Stromal cell of bone marrow (primary cell): ENCODE measurements at regions not wholly inside any gene's neighbourhood (a gene's known extent, or its start where the extent isn't known, plus 50 kb on each side); places are given as distances from the start of the nearest gene placed in this dataset.

Experiments
- DNase-seq: peaks from one replicate; pipeline ENCODE4 v3.0.0-alpha.2; 2012; ENCODE audit warnings: low read depth

DNA sequence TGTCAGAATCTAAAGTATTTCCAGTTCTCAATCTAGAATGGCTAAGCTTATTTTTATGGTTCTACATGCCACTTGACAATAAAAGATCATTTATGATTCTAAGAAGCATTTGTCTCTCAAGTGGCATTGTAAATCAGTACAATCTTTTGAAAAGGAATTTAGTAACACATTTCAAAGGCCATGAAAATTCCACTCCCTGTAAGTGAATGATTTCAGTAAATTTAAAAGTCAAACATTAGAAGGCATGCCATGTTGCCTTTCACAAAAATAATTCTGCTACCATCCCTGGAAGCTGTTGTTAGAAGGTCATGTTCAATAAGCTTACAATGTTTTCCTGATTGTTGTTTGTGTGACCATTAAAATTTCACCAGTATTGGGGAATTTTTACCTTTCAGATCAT lies 142.9 kb downstream of the RPIA start:
- DNase-seq: no peak

DNA sequence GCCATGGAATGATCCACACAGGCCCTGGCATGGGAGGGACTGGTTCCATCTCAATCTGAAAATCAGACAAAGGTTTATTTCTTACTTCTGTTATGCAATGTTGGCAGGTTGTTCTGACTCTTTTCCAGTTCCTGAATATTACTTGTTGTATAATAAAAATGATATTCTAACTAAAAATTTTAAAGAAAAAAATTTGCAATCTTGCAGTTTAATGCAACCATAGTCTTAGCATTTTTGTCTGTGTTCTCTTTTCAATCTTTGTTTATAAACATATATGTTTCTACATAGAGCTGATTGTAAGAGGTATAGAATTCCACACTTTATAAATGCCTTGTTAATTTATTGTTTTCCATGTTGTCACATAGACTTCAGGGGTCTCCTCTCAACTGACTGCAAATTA lies 143.4 kb downstream of the RPIA start:
- DNase-seq: no peak

DNA sequence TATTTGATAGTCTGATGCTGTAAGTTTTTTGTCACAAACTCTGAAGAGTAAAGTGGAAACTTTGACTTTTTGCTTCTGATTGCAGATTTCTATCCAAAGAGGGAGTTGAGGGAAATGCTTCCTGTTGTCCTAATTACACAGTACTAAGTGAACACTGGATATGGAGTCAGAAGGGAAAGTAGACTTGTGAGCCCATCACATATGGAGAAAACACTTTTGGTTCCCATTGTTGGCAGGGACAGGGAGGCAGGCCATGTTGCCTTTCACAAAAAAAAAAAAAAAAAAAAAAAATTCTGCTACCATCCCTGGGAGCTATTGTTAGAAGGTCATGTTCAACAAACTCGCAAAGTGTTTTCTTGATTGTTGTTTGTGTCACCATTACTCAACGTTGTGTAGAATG lies 144.3 kb downstream of the RPIA start:
- DNase-seq: no peak

DNA sequence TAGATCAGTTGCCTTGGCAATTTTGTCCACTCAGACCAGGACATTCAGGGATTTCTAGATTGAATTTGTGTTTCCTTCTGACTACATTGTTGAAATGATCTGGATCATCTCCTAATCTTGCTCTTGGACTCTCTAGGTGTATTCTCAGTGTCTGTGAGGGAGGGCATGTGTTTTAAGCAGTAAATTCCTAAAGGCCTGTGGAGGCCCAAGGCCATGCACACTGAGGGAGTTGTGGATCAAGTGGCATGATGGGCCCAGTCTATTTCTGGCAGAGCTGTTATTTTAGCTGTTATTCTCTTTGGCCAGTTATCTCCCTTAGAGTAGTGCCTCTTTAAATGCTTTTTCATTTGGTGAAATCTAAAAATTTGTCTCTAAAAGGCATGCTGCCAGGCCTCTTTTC lies 144.9 kb downstream of the RPIA start:
- DNase-seq: no peak

DNA sequence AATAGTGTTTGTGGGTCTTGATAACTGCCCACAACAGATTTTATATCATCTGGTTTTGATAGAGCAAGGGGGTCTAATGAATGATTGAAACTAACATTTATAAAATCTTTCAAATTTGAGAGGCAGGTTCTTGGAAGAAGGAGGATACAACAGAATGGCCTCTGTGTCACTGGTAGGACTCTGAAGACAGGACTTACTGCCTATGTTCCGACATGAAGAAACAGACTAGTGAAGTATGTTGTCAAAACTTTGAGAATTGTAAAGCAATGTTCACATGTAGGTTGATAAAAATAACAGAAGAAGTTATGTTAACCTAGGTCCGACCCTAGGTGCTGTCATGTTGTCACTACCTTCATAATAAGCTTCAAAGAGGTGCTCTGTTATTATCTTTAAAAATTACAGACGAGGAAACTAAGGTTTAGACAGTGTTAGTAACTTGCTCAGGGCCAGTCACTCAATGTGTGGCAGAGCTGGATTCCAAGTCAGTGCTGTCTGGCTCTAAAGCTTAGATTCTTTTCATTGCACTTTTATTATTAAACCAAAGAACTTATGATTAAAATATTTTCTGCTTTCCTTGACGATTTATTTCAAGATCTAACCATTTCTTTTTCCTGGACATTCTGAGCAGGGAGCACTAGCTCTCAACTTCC lies 146.2 kb downstream of the RPIA start:
- DNase-seq: no peak

DNA sequence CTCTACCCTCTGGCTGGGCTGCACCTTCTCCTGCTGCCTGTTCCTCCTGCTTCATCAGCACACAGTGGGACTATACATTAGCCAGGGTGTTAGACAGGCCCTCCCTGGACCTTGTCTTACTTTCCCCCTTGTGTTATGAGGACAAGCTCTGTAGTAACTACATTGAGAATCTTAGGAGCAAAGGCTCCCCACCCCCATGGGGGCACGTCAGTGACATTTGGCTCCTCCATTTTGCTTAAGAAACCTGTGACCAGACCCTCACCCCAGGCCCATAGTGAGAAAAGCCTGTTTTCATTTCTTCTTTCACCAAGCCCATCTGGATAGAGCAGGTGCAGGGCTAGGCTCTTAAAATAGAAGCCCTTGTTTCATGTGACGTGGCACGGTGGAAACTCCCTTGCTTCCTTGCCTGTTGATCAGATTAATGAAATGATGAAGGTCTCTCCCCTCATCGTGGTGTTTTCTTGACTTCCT lies 146.7 kb downstream of the RPIA start:
- no peak for DNase-seq

DNA sequence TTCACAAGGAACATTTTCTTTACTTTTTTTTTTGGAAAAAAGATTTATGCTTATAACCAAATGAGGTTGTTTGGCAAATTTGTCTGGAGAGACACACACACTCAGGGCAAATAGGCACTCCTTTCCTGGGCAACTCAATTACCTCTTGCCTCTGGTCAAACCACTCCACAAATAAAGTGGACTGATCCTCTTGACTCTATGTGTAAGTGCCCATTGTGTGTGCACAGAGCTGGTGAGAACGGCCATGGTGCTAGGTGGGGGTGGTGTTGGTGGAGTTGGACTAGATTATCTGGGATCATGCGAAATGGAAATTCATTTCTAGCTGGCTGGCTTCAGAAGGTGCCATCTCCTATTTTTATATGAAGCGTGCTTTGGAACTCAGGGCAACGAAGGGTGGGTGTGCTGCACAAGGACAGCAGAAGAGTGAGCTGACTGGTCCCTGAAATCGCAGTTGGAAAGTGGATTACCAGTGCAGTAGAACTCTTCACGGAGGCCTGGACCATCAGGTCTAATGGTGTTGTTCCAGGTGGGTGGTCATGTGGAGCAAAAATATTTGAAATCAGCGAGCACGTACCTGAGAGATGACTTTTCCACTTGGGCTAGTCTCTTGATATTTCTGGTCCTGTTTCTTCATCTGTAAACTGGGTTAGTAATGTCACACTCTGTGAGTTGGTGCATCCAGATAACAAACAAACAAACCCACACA lies 149.9 kb downstream of the RPIA start:
- DNase-seq: no peak

DNA sequence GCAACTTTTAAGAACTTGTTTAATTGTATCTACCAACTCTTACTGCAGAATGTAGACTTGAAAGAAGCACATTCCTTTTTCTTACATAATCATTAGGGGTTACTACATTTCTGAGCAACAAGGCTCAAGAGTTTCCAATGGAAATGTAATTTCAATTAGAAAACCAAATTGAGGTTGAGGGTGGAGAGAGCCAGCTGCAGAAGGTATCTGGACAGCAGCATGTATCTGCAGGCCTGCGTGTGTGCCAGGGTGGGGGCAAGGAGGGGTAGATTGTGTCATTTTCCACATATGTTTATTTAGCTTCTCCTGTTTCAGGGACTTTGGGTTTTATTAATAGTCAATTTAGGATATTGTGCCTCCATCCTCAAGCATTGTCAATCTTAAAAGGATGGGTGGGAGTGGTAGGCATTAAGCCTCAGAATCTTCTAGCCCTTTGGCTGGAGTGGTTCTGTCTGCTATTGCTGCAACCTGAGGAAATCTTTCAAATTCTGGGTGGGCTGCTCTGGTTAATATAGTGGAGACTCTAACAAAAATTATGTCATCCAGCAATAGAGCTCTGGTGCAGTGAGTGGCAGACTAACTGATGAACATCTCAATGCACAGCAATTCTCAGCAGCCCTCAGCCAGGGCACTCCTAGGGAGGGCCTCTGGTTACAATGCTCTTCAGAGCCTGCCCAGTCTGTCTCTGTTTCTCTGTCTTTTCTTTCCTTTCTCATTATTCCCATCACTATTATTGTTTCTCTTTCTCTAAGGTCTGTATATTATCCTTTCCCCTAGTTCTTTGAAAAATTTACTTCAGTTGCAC lies 151.4 kb downstream of the RPIA start:
- no peak for DNase-seq

DNA sequence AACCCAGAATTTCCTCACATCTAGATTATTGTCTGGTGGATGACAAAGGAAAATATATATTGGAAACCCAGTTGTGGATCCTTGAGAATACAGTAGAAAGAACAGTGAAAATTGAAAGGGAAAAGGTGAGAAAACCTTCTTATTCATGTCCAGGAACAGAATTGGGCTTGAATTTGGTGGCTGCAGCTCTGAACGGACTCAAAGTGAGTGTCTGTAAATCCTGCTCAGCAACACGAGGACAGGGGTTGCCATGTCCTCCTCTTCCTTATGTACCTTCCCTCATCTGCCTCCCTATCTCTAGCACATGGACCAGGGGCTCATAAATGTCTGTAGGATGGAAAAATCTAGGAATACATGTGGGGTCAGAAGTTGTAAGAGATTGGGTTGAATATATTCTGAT lies 152.2 kb downstream of the RPIA start:
- no peak for DNase-seq

DNA sequence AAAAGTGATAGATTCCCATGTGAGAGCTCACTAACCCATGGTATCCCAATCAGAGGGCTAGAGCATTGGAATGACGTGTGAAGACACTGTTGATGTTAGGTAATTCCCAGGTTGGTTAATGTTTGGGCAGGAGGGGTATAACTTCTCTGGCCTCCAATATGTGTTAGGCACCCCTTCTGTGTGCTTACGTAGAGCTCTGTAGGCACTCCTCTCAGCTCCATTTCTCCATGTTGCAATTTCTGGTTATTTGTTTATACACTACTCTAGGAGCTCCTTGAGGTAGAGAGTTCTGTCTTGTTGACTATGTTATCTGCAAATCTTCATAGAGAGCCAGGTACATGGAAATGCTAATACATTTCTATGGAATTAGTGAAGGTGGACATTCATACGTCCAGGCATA lies 153.5 kb downstream of the RPIA start:
- DNase-seq: no peak

DNA sequence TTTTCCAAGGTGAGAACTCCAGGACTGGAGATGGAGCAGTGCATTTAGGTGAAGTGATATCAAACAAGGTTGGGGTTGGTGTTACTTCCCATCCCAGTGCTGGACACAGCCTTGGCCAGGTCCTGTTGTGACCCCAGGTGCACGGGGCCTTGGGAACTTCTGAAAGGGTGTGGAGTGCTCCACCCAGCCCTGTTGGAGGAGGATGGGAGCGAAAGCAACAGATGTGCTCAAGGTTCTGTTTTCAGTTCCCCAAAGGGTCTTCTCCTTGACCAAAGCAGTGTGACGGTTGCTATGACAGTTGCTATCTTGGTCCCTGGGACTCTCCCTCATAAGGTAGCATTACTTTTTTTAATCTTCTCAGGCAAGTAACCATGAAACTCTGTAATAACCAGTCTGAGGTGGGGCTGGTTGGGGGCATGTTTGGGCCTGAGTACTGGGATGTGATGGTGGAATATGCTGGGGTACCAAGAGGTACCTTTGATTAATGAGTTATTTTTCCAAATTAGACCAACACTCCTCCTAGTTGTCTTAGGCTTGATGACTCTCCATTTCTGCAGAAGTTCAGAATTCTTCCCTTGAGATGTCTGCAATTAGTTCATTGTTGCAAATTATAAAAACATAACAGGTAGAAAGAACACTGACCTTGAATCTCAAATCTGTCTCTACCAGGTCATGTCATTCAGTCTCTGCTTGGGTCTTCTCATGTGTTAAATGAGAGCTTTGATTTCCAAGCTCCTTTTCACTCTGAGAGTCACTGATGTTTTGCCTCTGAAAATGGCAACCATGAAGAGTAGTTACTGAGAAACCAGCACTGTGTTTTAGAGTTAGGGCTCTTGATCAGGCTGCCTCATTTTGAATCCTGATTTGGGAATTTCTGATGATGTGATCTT lies 154.5 kb downstream of the RPIA start:
- no peak for DNase-seq

DNA sequence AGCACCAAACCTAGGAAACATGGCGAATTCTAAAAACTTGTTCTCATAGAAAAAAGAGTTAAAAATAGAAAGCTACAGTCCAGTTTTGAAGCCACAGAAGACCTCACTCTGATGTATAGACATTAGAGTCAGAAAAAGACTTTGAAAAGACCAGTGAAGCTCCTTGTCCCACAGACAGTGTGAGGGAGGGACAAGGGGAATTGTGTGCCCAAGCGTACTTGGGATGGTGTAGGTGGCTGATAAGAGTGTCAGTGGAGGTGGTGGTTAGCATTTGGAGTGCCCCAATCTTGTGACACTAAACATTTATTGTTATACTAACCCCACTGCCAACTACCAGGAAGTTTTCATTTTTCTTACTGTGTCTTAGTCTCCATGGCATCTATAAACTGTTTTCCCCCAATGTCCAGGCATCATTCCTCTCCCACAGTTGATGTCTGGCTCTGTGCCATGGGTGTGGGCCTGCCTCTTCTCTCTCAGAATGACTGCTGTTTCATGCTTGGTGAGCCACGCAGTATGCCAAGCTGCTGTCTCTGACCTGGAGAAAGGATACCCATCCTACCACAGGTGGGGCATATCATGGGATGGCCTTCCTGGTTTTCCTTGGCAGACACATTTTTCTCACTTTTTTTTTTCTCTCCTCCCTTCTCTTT lies 161.4 kb downstream of the RPIA start:
- no peak for DNase-seq

DNA sequence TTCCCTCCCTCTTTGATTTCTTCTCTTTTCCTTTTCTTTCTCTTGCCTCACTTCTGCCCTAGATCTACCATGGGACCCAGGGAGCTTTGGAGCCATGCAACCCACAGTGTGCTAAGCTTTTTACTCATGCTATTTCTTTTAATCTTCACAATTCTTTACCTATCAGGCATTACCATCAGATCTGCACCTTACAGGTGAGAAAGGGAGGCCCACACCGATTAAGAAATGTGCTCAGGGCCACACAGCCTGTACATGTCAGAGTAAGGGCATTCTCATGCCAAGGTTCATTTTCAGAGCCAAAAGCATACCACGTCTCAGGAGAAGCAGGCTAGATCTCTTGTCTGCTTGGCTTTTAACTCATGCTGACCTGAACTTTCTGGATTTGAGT lies 161.9 kb downstream of the RPIA start:
- no peak for DNase-seq

DNA sequence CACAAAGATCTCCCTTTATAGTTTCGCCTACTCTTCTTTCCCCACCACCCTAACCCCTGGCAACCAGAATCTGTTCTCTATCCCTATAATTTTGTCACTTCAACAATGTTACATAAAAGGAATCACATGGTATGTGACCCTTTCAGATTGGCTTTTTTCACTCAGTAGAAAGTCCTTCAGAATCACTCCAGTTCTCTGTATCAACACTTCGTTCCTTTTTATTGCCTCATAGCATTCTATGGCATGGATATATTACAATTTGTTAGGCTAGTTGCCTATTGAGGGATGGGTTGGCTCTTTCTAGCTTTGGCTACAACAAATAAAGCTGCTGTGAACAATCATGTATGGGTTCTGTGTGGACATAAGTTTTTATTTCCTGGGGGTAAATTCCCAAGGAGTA lies 163.1 kb downstream of the RPIA start:
- DNase-seq: no peak

DNA sequence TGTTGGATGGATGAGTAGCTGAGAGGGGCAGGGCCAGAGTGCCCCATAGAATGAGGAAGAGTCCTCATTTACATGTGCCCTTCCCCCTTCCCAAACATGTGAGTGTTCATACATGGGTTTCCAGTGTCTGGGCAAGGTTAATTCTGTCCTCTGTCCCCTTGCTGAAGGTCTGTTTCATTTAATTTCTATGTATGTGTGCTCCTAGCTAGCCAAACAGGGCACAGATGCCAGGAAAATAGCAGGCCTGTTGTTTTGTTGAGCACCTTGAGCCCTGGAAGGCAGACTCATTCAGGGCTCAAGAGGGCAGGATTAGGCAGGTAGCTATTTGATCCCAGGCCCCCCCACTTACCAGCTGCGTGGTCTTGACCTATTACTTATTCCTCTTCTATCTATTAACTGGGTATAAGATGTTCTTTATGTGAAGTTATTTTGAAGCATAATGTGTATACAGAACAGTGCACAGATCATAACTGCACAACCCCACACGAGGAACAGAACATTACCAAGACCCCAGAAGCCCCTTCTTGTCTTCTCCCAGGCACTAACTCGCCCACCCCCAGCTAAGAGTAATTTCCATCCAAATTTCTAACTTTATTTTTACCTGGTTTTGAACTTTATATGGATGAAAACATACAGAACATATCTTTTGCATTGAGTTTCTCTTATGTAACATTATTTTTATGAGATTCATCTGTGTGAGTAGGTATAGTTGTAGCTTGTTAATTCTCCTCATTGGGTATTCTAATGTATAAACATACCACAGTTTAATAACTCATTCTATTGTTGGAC lies 164.3 kb downstream of the RPIA start:
- no peak for DNase-seq

DNA sequence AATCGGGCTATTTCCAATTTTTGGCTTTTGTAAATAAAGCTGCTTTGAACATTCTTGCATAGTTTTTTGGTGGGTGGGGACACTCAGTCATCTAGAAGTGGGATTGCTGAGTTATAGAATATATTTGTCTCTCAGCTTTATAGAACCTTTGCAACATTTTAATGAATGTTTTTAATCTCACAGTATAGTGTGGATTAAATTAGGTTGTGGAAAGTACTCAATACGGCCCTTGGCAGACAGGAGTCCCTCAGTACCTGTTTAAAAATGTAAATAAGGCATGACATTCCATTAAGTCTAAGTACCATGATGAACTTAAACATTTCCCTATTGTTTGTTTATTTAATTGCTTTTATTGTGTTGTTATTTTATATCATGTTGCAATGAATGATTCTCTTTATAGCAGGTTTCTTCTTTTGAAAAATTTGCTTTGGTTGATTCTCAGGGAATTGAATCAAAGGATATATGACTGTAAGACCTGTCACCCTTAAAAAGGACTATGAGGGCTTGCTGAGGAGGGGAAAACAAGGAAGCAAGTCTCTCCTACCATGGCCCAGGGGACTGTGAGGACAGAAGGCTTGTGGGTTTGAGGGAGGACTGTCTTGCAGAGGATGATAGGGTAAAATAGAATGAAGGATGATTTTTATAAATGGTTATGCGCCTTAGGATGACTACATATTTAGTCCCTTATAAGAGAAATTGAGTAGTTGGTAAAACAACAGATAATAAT lies 165.1 kb downstream of the RPIA start:
- no peak for DNase-seq

DNA sequence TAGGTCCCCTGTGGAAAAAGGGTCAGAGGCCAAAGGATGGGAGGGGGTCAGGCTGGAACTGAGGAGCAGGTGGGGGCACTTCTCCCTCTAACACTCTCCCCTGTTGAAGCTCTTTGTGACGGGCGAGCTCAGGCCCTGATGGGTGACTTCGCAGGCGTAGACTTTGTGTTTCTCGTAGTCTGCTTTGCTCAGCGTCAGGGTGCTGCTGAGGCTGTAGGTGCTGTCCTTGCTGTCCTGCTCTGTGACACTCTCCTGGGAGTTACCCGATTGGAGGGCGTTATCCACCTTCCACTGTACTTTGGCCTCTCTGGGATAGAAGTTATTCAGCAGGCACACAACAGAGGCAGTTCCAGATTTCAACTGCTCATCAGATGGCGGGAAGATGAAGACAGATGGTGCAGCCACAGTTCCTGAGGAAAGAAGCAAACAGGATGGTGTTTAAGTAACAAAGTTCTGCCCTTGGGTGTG lies 165.8 kb downstream of the RPIA start:
- DNase-seq: no peak

DNA sequence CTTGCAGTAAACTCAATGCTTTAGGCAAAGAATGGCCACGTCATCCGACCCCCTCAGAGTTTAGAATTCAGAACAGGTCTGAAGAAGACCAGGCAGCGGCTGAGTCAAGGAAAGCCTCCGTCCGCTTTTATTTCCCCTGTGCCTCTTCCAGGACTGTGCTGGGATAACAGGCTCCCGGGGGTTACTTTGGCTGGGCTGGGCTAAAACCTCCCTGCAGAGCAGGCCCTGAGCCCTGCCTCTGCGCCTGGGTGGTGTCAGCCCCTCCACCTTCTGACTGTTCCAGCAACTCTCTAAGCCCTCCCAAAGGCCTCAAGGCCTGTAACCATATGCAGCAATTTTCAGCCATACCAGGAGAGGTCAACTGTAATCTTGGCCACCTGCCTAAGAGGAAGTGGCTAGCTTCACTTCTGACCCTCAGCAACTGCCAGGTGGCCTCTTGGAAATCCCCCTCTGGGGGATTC lies 166.5 kb downstream of the RPIA start:
- no peak for DNase-seq

DNA sequence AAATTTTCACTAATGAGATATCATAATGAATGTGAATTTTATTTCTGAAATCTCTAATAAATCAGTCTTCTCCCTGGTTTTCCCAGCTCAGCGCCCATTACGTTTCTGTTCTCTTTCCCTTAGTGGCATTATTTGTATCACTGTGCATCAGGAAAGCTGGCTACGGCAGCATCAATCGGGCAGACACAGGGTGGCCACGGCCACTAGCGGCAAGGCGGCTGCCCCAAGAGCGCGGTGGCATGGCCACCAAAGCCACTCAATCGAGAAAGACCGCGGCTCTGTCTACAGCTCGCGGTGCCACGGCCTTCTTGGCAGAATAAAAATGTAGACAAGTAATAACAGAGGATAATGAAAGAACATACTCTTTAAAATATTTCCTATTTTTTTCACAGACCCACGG lies 168.0 kb downstream of the RPIA start:
- no peak for DNase-seq
